HUES48 (cell line): ENCODE measurements at regions not wholly inside any gene's neighbourhood (a gene's known extent, or its start where the extent isn't known, plus 50 kb on each side); places are given as distances from the start of the nearest gene placed in this dataset.

Source experiments
- H3K27ac ChIP-seq: one replicate; pipeline ENCODE4 v1.7.0; 2013; ENCODE audit warnings: low read depth, low read length, inconsistent platforms
- H3K27me3 ChIP-seq: 2 replicates; pipeline ENCODE4 v1.6.1; 2013; ENCODE audit warnings: mild to moderate bottlenecking, low read length; ENCODE audit not compliant: control insufficient read depth, insufficient read depth
- H3K36me3 ChIP-seq: 2 replicates; pipeline ENCODE4 v1.6.1; 2013; ENCODE audit warnings: low read length; ENCODE audit not compliant: control insufficient read depth, insufficient read depth
- H3K4me1 ChIP-seq: 2 replicates; pipeline ENCODE4 v1.6.1; 2013; ENCODE audit warnings: mild to moderate bottlenecking, low read length; ENCODE audit not compliant: control insufficient read depth, insufficient read depth
- H3K4me3 ChIP-seq: 2 replicates; pipeline ENCODE4 v1.5.1; 2013; ENCODE audit warnings: mild to moderate bottlenecking, low read depth, low read length
- H3K9ac ChIP-seq: 2 replicates; pipeline ENCODE4 v1.6.1; 2013; ENCODE audit warnings: mild to moderate bottlenecking, low read depth, low read length, moderate library complexity
- H3K9me3 ChIP-seq: 2 replicates; pipeline ENCODE4 v1.6.1; 2013; ENCODE audit warnings: low read length; ENCODE audit not compliant: control insufficient read depth, insufficient read depth

DNA sequence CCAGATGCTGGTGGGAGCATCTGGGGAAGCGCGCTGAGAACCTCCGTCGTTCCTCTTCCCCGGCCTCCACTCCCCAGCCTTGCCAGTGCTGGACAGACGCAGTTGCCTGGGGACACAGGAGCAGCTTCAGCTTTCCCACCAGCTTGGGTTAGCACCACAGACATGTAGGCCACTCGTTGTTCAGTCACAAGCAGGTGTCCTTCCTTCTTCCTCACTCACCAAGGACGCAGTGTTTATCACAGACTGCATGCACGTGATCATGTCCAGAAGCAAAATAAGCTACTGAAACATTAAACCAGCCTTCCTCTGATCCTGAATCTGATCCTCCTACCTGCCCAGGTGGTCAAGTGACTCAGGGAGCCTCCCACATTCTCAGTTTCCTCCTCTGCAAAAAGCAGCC is 232.9 kb downstream of the SYK start:
- Histone ChIP-seq H3K27ac (no peak overlapping the region), H3K36me3 (no peaks in the 10 kb centered on the region), H3K9ac (no peak overlapping the region), H3K9me3 (no peaks in the 10 kb centered on the region), H3K4me3 (no peak overlapping the region), H3K27me3 (no peaks in the 10 kb centered on the region), H3K4me1 (peaks cover 6% of the 10 kb centered on the region)

DNA sequence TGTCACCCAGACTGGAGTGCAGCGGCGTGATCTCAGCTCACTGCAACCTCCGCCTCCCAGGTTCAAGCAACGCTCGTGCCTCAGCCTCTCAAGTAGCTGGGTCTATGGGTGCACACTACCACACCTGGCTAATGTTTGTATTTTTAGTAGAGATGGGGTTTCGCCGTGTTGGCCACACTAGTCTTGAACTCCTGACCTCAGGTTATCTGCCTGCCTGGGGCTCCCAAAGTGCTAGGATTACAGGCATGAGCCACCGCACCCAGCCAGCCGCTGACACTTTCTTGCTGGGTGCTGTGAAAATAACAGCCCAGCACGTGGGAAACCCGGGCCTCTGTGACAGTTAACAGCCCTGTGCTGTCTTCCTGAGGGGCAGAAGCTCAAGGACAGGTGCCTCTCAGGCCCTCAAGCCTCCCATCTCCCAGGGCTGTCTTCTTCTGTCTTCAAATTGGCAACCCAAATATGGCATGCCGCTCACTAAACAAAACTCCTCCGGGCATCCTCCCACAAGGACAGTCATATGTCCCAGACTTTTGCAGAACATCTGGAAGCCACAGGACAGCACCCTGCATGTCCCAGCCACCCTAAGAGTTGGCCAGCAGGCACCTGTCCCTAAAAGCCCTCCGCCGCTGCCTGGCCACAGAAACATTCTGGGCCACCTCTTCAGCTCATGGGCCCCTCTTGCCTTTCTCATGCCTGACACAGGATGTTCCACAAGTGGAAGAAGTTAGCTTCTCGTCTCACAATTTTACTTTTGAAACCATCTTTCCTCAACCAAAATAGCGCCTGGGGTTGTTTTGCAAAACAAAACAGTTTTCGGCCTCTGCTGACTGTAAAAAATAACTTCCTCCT is 233.6 kb downstream of the SYK start:
- peaks cover 6% of the 10 kb centered on the region for H3K4me1 ChIP-seq
- no peaks in the 10 kb centered on the region for H3K9me3 ChIP-seq

DNA sequence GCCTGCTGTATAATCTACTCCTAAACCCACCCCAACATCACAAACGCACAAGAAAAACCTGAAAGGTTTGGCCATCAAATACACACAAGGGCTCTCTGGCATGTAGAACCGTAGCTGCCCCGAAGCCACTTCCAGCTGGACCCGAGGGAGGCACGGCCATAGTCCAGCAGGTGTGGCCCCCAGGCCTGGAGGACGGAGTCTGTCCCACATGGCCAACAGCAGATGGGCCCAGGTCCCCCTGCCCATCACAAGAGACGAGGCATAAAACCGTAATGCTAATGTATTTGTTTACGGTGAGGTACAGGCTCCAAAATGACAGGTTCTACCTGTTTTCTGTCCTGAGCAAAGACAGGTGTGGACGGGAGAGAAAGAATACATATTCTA is 234.2 kb downstream of the SYK start:
- Histone ChIP-seq H3K9me3 (no peaks in the 10 kb centered on the region), H3K4me3 (no peak overlapping the region), H3K36me3 (no peaks in the 10 kb centered on the region), H3K9ac (no peak overlapping the region), H3K4me1 (peaks cover 6% of the 10 kb centered on the region), H3K27ac (no peak overlapping the region), H3K27me3 (no peaks in the 10 kb centered on the region)

More for the DNA sequence above, 233.6 kb downstream of the SYK start:
- Histone ChIP-seq H3K9ac (no peak overlapping the region), H3K36me3 (no peaks in the 10 kb centered on the region), H3K4me3 (no peak overlapping the region), H3K27ac (no peak overlapping the region), H3K27me3 (no peaks in the 10 kb centered on the region)

DNA sequence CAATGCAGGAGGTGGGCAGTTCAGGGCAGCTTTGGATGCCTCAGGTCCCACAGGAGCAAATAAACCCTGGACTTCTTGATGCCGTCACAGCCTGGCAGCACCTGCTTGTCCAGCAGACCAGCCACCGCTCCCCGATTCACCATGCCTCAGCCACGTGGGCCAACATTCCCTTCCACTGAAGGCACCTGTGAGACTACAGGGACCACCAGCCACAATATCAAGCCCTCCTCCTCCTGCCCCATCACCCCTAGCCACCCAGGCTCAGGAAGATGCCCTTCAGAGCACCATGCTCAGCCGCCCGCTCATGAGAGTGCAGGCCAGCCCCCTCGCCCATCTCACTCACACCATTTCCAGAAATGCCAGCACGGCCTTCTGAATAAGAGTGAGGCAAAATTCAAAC is 234.7 kb downstream of the SYK start:
- Histone ChIP-seq H3K27me3 (no peaks in the 10 kb centered on the region), H3K4me1 (peaks cover 6% of the 10 kb centered on the region), H3K27ac (no peak overlapping the region), H3K4me3 (no peak overlapping the region), H3K9me3 (no peaks in the 10 kb centered on the region), H3K9ac (no peak overlapping the region), H3K36me3 (no peaks in the 10 kb centered on the region)

DNA sequence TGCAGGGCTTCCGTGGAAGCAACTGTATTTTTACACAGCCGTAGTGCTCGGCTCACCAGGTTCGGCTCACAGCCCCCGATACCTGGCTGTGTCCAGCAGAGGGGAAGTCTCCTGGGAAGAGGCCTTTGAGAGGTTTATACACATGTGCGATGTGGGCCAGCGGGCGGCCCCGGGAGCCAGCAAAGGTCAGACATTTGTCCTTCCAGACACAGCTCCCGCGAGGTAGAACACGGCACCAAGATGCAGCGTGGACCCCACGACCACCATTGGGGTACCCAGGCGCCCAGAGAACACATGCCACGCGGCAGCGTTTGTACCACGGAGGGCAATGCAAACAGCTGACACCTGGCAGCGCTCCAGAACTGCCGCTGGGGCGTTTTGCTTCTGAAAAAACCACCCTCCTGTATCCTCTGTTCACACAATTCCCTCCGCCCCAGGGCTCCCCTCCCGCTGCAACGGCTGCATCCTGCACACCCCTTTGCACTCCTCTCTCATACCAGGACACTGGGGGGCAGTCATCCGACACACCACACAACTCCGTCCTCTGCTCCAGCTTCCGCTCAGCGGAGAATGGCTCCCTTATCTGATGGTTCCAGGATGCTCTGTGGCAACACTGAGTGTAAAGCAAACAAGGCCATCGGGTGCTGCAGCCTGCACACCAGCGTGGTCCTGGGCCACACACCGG is 235.3 kb downstream of the SYK start:
- Histone ChIP-seq H3K4me1 (peaks cover 6% of the 10 kb centered on the region), H3K36me3 (no peaks in the 10 kb centered on the region), H3K27ac (no peak overlapping the region), H3K9me3 (no peaks in the 10 kb centered on the region), H3K4me3 (no peak overlapping the region), H3K9ac (no peak overlapping the region), H3K27me3 (no peaks in the 10 kb centered on the region)

DNA sequence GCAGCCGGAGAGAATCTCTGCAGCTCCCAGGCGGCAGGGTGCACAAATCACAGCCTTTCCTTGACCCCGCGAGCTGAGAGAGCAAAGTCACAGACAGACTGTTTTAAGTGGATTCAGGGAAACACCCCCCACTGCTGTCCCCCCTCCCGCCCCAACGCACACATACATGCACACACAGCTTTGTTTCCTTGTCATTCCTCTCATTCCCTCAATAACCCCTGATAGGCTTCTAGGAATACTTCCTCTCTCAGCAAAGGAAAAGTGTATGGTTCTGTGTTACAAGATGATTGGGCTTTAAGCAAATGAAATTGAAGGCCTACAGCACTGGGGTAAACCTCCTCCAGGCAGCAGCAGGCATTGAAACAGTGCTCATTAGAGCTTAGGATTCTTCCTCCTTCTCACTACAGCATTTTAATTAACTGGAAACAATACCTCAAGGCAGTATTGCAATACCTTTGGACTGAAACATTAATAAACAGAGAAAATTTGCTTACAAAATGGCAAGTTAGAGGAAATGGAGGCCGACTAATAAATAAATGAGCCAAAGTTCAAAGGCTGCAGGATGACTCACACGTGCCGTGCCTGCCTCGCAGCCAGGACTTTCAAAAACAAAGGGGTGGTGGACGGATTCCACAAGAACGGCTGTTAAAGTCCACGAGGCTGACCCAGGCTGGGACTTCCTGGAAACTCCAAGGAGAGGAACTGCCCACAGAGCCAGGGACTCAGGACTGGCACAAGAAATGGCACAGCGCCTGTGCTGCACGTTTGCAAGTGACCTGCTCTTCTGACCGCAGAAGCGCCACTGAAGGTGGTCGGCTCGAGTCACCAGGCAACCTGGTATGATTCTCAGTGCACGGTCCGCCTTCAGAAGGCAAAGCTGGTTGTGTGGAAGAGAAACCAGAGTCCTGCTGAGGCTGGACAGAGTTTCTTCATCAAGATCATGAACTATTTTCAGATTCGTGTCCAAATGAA is 236.2 kb downstream of the SYK start:
- no peak overlapping the region for H3K4me3 ChIP-seq
- H3K9me3 ChIP-seq = no peaks in the 10 kb centered on the region
- H3K9ac ChIP-seq = no peak overlapping the region
- no peaks in the 10 kb centered on the region for H3K36me3 ChIP-seq
- H3K4me1 ChIP-seq = peaks cover 6% of the 10 kb centered on the region
- H3K27me3 ChIP-seq = no peaks in the 10 kb centered on the region
- H3K27ac ChIP-seq = peak overlapping the region; percentile 21

DNA sequence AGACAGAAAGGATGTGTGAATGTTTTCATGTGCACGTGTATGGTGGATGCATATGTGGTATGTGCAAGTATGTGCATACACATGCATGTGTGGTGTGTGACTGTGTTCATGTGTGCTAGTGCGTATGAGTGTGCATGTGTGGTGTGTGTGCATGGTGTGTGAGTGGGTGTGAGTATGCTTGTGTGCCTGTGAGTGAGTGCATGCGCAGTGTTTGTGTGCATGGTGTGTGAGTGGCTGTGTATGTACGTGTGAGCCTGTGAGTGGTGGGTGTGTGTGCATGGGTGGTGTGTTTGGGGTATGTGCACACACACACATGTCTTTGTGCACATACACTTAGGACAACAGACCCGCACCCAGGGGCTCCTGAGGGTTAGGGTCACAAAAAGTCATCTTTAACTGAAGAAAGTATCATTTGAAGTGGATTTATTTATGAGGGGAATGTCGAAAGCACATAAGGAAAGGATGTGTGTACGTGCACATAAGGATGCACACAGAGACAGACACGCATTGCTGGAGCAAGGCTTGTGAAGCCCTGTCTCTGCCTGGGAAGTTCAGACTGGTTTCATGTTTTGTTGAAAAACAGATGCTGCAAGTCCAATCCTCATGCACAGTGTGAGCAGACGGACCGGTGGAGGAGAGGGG is 237.0 kb downstream of the SYK start:
- peaks cover 6% of the 10 kb centered on the region for H3K4me1 ChIP-seq
- H3K9ac ChIP-seq = no peak overlapping the region
- no peaks in the 10 kb centered on the region for H3K36me3 ChIP-seq
- H3K27me3 ChIP-seq = no peaks in the 10 kb centered on the region
- no peak overlapping the region for H3K27ac ChIP-seq
- no peaks in the 10 kb centered on the region for H3K9me3 ChIP-seq
- H3K4me3 ChIP-seq = no peak overlapping the region

DNA sequence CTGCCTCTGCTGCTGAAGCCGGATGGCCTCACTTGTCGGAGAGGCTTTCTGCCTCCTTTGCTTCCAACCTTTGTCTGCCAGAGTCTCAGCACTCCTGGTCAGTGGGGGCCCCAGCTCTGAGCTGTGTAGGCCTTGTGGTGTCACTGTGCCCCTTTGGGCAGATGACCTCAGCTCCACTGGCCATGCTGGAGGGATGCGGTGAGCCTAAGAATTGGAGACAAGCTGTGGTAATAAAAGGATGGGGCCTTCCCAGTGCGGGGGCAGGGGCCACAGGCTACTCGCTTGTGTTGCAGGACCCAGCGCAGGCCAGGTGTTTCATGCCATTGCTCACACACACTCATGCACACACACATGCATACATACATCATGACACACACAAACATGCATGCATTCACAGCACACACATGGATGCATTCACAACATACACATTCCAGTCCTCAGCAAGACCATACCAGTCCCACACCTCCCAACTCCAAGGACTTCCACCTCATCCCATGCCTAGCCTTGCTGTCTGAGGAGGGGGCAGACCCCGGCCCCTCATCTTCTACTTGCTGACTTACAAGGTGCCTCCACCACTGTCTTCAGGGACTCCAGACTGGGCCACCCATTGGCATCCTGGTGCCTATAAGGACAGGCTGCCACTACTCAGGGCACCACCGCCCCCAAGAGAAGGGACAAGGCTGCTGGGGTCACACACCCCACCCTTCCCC is 237.7 kb downstream of the SYK start:
- H3K27me3 ChIP-seq = no peaks in the 10 kb centered on the region
- no peaks in the 10 kb centered on the region for H3K9me3 ChIP-seq
- no peak overlapping the region for H3K4me3 ChIP-seq
- H3K36me3 ChIP-seq = no peaks in the 10 kb centered on the region
- H3K27ac ChIP-seq = no peak overlapping the region
- no peak overlapping the region for H3K9ac ChIP-seq
- H3K4me1 ChIP-seq = peaks cover 6% of the 10 kb centered on the region

DNA sequence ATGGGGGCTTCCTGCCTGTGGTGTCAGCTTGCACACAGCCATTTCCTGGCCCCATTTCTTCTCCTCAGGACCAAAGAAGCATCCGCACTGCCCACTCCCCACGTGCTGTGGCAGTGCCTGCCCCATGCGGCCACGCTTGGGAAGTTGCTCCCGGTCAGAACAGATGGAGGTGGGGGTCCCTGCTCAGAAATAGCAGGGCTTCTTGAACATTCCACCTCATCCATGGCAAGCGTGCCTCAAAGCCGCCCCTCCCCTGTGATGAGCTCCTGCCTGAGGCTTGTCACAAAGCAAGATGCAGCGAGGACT is 238.2 kb downstream of the SYK start:
- Histone ChIP-seq H3K4me3 (no peak overlapping the region), H3K27me3 (no peaks in the 10 kb centered on the region), H3K27ac (no peak overlapping the region), H3K9me3 (no peaks in the 10 kb centered on the region), H3K36me3 (no peaks in the 10 kb centered on the region), H3K9ac (no peak overlapping the region), H3K4me1 (peaks cover 6% of the 10 kb centered on the region)
